Tibial nerve (tissue), 4 donors: ENCODE measurements at regions not wholly inside any gene's neighbourhood (a gene's known extent, or its start where the extent isn't known, plus 50 kb on each side); places are given as distances from the start of the nearest gene placed in this dataset.

Experiments used
- CTCF ChIP-seq, 5 experiments: fragments of 200-600 bp in 3 of 5; fragments of 450-650 bp in 2 of 5; sonication (generic) in 3 of 5; IDR thresholded peaks; one replicate each; pipeline ENCODE4 v1.5.1; 2016 to 2019; ENCODE audit warnings: antibody characterized with exemption in 5 of 5, mild to moderate bottlenecking in 3 of 5, moderate library complexity in 2 of 5
- EP300 ChIP-seq, 2 donors: sonication (generic); formaldehyde crosslinking; IDR thresholded peaks; one replicate each; pipeline ENCODE4 v1.6.1; 2017; ENCODE audit warnings: antibody characterized with exemption in 2 of 2, mild to moderate bottlenecking in 1 of 2
- POLR2A ChIP-seq, 2 donors: fragments of 450-650 bp; IDR thresholded peaks; one replicate each; pipeline ENCODE4 v1.6.1; 2017; ENCODE audit warnings: antibody characterized with exemption in 2 of 2, mild to moderate bottlenecking in 2 of 2, moderate library complexity in 2 of 2

GRCh38 chr10:8910314-8910713, 855.8 kb downstream of the GATA3 start:
- TF ChIP-seq CTCF (IDR thresholded peaks at IDR 0.05), result no peak
- TF ChIP-seq POLR2A (IDR thresholded peaks at IDR 0.05), result no peak
- TF ChIP-seq EP300 (IDR thresholded peaks at IDR 0.05), result no peak
